Stimulated activated CD4-positive, alpha-beta T cell treated with anti-CD3 and anti-CD28 coated beads, TNF-alpha, amount 100 ng/mL, for 48 hours (primary cell): ENCODE measurements at regions not wholly inside any gene's neighbourhood (a gene's known extent, or its start where the extent isn't known, plus 50 kb on each side); places are given as distances from the start of the nearest gene placed in this dataset.
"Not testable (repeated sequence)": the region's sequence is repeated elsewhere in the genome, so short reads cannot be mapped to it uniquely, and the experiment has no call there.

Source experiments
- DNase-seq, 3 donors: peaks; one replicate each; pipeline ENCODE4 v3.0.0-alpha.2; 2020; ENCODE audit warnings: low read depth in 3 of 3

GRCh38 chr10:46645110-46645509 is 66.2 kb downstream of the SYT15 start:
- not testable (repeated sequence) for DNase-seq

- DNase-seq: not testable (repeated sequence)
These were observed 67.2 kb downstream of the SYT15 start for GRCh38 chr10:46646132-46646531.

GRCh38 chr10:46650967-46651366 is 72.0 kb downstream of the SYT15 start:
- not testable (repeated sequence) for DNase-seq

GRCh38 chr10:46657437-46657836 is 78.5 kb downstream of the SYT15 start:
- DNase-seq: not testable (repeated sequence)

- not testable (repeated sequence) for DNase-seq
These were observed 81.3 kb downstream of the SYT15 start for GRCh38 chr10:46660027-46660834.

GRCh38 chr10:46660835-46661164 is 81.9 kb downstream of the SYT15 start:
- DNase-seq: not testable (repeated sequence)

GRCh38 chr10:46665536-46665935 is 86.6 kb downstream of the SYT15 start:
- not testable (repeated sequence) for DNase-seq

- not testable (repeated sequence) for DNase-seq
These were observed 89.5 kb downstream of the SYT15 start for GRCh38 chr10:46668357-46668997.

- not testable (repeated sequence) for DNase-seq
These were observed 99.0 kb downstream of the SYT15 start for GRCh38 chr10:46677836-46678435.

- not testable (repeated sequence) for DNase-seq
These were observed 112.5 kb downstream of the SYT15 start for GRCh38 chr10:46691397-46691796.

- not testable (repeated sequence) for DNase-seq
These were observed 114.3 kb downstream of the SYT15 start for GRCh38 chr10:46693218-46693617.

- DNase-seq: not testable (repeated sequence)
These were observed 138.3 kb downstream of the SYT15 start for GRCh38 chr10:46717264-46717663.

- not testable (repeated sequence) for DNase-seq
These were observed 139.1 kb downstream of the SYT15 start for GRCh38 chr10:46718014-46718413.

GRCh38 chr10:46720386-46720785 is 141.5 kb downstream of the SYT15 start:
- DNase-seq: not testable (repeated sequence)

- DNase-seq: not testable (repeated sequence)
These were observed 142.0 kb downstream of the SYT15 start for GRCh38 chr10:46720811-46721518.

GRCh38 chr10:46724258-46724657 is 145.3 kb downstream of the SYT15 start:
- not testable (repeated sequence) for DNase-seq

- not testable (repeated sequence) for DNase-seq
These were observed 149.4 kb downstream of the SYT15 start for GRCh38 chr10:46728359-46728758.

GRCh38 chr10:46730729-46731128 is 151.8 kb downstream of the SYT15 start:
- DNase-seq: not testable (repeated sequence)

- DNase-seq: not testable (repeated sequence)
These were observed 154.8 kb downstream of the SYT15 start for GRCh38 chr10:46733635-46734261.

GRCh38 chr10:46734262-46734642 is 155.3 kb downstream of the SYT15 start:
- not testable (repeated sequence) for DNase-seq

- not testable (repeated sequence) for DNase-seq
These were observed 161.0 kb downstream of the SYT15 start for GRCh38 chr10:46739919-46740318.
